IMR-90 (cell line): ENCODE measurements at regions not wholly inside any gene's neighbourhood (a gene's known extent, or its start where the extent isn't known, plus 50 kb on each side); places are given as distances from the start of the nearest gene placed in this dataset.

ENCODE experiments used
- ATAC-seq: fragments of 200-7000 bp; cut with Tn5 transposase; 2 replicates; pipeline ENCODE4 v1.9.1; 2020; ENCODE audit warnings: low read depth, mild to moderate bottlenecking, moderate library complexity
- BruUV-seq: library from RNA; stranded (reverse); fragments of 400-500 nt; replicated peaks from 2 replicates; lab custom pipeline; 2021; lab: Mats Ljungman, UMichigan
- CTCF ChIA-PET: fragments of 300-600 bp; formaldehyde crosslinking; extraction: SDS; loops from one replicate; lab custom pipeline; 2021; ENCODE audit warnings: antibody characterized with exemption; lab: Yijun Ruan, JAX
- POLR2A ChIA-PET: fragments of 300-600 bp; sonication (Branson Sonifier 250); formaldehyde crosslinking; loops from one replicate; lab custom pipeline; 2022; ENCODE audit warnings: antibody characterized with exemption; ENCODE audit not compliant: unreplicated experiment; lab: Charles Lee
- DNase-seq: peaks from one replicate; pipeline ENCODE4 v3.0.0; 2013
- H2AFZ ChIP-seq: replicated peaks from 2 replicates; pipeline ENCODE3; 2013; ENCODE audit warnings: low read length, mild to moderate bottlenecking; ENCODE audit not compliant: poor library complexity
- H2AK5ac ChIP-seq: 2 replicates; pipeline ENCODE4 v1.6.1; 2013; ENCODE audit warnings: low read depth, low read length, inconsistent platforms
- H2AK9ac ChIP-seq: replicated peaks from 2 replicates; pipeline ENCODE3; 2013; ENCODE audit warnings: mild to moderate bottlenecking, low read depth, low read length, moderate library complexity; ENCODE audit not compliant: poor library complexity
- H2BK120ac ChIP-seq: 2 replicates; pipeline ENCODE4 v1.6.1; 2013; ENCODE audit warnings: low read depth, low read length, inconsistent platforms
- H2BK15ac ChIP-seq: 3 replicates; pipeline ENCODE4 v1.6.1; 2013; ENCODE audit warnings: low read depth, low read length, inconsistent platforms
- H2BK20ac ChIP-seq: 2 replicates; pipeline ENCODE4 v1.6.1; 2013; ENCODE audit warnings: low read depth, mild to moderate bottlenecking, inconsistent platforms, low read length, moderate library complexity
- H2BK5ac ChIP-seq: 2 replicates; pipeline ENCODE4 v1.6.1; 2013; ENCODE audit warnings: mild to moderate bottlenecking, low read depth, low read length, inconsistent platforms; ENCODE audit not compliant: poor library complexity, severe bottlenecking
- H3K14ac ChIP-seq: replicated peaks from 2 replicates; pipeline ENCODE4 v1.6.1; 2013; ENCODE audit warnings: low read depth, low read length, inconsistent platforms
- H3K18ac ChIP-seq: 2 replicates; pipeline ENCODE4 v1.6.1; 2013; ENCODE audit warnings: low read depth, low read length, control low read depth
- H3K23ac ChIP-seq: 2 replicates; pipeline ENCODE4 v1.6.1; 2013; ENCODE audit warnings: low read depth, low read length, inconsistent platforms
- H3K27ac ChIP-seq: 2 replicates; pipeline ENCODE4 v1.5.1; 2013; ENCODE audit warnings: mild to moderate bottlenecking, control low read depth, low read length; ENCODE audit not compliant: insufficient read depth
- H3K27me3 ChIP-seq: 2 replicates; pipeline ENCODE4 v1.6.1; 2013; ENCODE audit warnings: low read length; ENCODE audit not compliant: control insufficient read depth, insufficient read depth
- H3K36me3 ChIP-seq: 2 replicates; pipeline ENCODE4 v1.6.1; 2013; ENCODE audit warnings: low read length, mixed read lengths; ENCODE audit not compliant: control insufficient read depth, insufficient read depth
- H3K4ac ChIP-seq: 2 replicates; pipeline ENCODE4 v1.6.1; 2013; ENCODE audit warnings: low read depth, low read length, inconsistent platforms
- H3K4me1 ChIP-seq: 2 replicates; pipeline ENCODE4 v1.6.1; 2013; ENCODE audit warnings: low read length, mixed read lengths; ENCODE audit not compliant: control insufficient read depth, insufficient read depth
- H3K4me2 ChIP-seq: 2 replicates; pipeline ENCODE4 v1.6.1; 2013; ENCODE audit warnings: low read depth, mild to moderate bottlenecking, control low read depth, low read length, moderate library complexity
- H3K4me3 ChIP-seq: 2 replicates; pipeline ENCODE4 v1.5.1; 2013; ENCODE audit warnings: low read depth, mild to moderate bottlenecking, control low read depth, low read length, moderate library complexity; ENCODE audit not compliant: insufficient read depth
- H3K56ac ChIP-seq: 2 replicates; pipeline ENCODE4 v1.6.1; 2013; ENCODE audit warnings: low read length, inconsistent platforms; ENCODE audit not compliant: insufficient read depth; ENCODE audit errors: extremely low read depth
- H3K79me1 ChIP-seq, 2 experiments: 2 replicates each; pipeline ENCODE4 v1.6.1; 2013; ENCODE audit warnings: low read length in 2 of 2, inconsistent platforms in 1 of 2, low read depth in 1 of 2
- H3K9ac ChIP-seq: 2 replicates; pipeline ENCODE4 v1.6.1; 2013; ENCODE audit warnings: low read depth, low read length, control low read depth
- H3K9me1 ChIP-seq: 2 replicates; pipeline ENCODE4 v1.6.1; 2013; ENCODE audit warnings: low read length, inconsistent platforms; ENCODE audit not compliant: insufficient read depth
- H3K9me3 ChIP-seq: 2 replicates; pipeline ENCODE4 v1.6.1; 2013; ENCODE audit warnings: low read length; ENCODE audit not compliant: control insufficient read depth, insufficient read depth
- H4K20me1 ChIP-seq: 2 replicates; pipeline ENCODE4 v1.6.1; 2013; ENCODE audit warnings: low read length, inconsistent platforms; ENCODE audit not compliant: insufficient read depth
- H4K5ac ChIP-seq: 2 replicates; pipeline ENCODE4 v1.6.1; 2013; ENCODE audit warnings: mild to moderate bottlenecking, low read depth, low read length, control low read depth
- H4K8ac ChIP-seq, 2 experiments: 2 replicates each; pipeline ENCODE4 v1.6.1; 2013; ENCODE audit warnings: low read depth in 2 of 2, low read length in 2 of 2, control low read depth in 1 of 2, inconsistent platforms in 1 of 2
- H4K91ac ChIP-seq: 2 replicates; pipeline ENCODE4 v1.6.1; 2013; ENCODE audit warnings: low read depth, low read length, inconsistent platforms; ENCODE audit not compliant: insufficient read depth
- CHD1 ChIP-seq: IDR thresholded peaks from 2 replicates; pipeline ENCODE4 v1.6.1; 2012; ENCODE audit warnings: low read depth, low read length, improper control_type of control experiment
- CTCF ChIP-seq: conservative IDR thresholded peaks from 2 replicates; pipeline ENCODE4 v1.5.1; 2012; ENCODE audit warnings: mild to moderate bottlenecking, low read depth, low read length, improper control_type of control experiment
- ELK1 ChIP-seq: fragments of 150-350 bp; IDR thresholded peaks from 2 replicates; pipeline ENCODE4 v1.6.1; 2016; ENCODE audit warnings: low read depth, mild to moderate bottlenecking, low read length, moderate library complexity, borderline replicate concordance
- FOS ChIP-seq: fragments of 150-350 bp; IDR thresholded peaks from 2 replicates; pipeline ENCODE4 v1.6.1; 2016; ENCODE audit warnings: low read depth, low read length
- MAFK ChIP-seq: IDR thresholded peaks from 2 replicates; pipeline ENCODE4 v1.6.1; 2012; ENCODE audit warnings: low read depth, low read length, improper control_type of control experiment
- MAZ ChIP-seq: IDR thresholded peaks from 2 replicates; pipeline ENCODE4 v1.6.1; 2012; ENCODE audit warnings: low read depth, mild to moderate bottlenecking, low read length, improper control_type of control experiment, moderate library complexity, borderline replicate concordance
- POLR2A ChIP-seq: IDR thresholded peaks from 2 replicates; pipeline ENCODE4 v1.6.1; 2012; ENCODE audit warnings: mild to moderate bottlenecking, low read depth, low read length
- RAD21 ChIP-seq: IDR thresholded peaks from 2 replicates; pipeline ENCODE4 v1.6.1; 2012; ENCODE audit warnings: low read length, improper control_type of control experiment
- RCOR1 ChIP-seq: IDR thresholded peaks from 2 replicates; pipeline ENCODE4 v1.6.1; 2012; ENCODE audit warnings: mild to moderate bottlenecking, low read length, improper control_type of control experiment; ENCODE audit not compliant: insufficient replicate concordance
- WGBS, 2 experiments: methylation state at CpG; one replicate each; pipeline versions ENCODE4 v1.1.5 to v1.1.7; 2013; ENCODE audit warnings: missing lambda C conversion rate in 2 of 2; ENCODE audit not compliant: insufficient read length in 1 of 2; ENCODE audit errors: extremely low coverage in 2 of 2; 5-methylcytosine and 5-hydroxymethylcytosine counted together
- dilution Hi-C: fragments of 300-500 bp; cut with HindIII; formaldehyde crosslinking; loops from one replicate; pipeline ENCODE4 v1.14.3; 2018; ENCODE audit warnings: low sequenced_read_pairs; ENCODE audit not compliant: unreplicated experiment
- in situ Hi-C: fragments of 300-500 bp; cut with MboI; formaldehyde crosslinking; loops from 3 replicates; pipeline ENCODE4 v1.14.3; 2019; ENCODE audit warnings: low sequenced_read_pairs, inconsistent platforms, mixed read lengths
- intact Hi-C: fragments of 100-400 bp; cut with micrococcal nuclease; formaldehyde crosslinking; loops from 2 replicates; pipeline ENCODE4 v1.10.0; 2022

DNA sequence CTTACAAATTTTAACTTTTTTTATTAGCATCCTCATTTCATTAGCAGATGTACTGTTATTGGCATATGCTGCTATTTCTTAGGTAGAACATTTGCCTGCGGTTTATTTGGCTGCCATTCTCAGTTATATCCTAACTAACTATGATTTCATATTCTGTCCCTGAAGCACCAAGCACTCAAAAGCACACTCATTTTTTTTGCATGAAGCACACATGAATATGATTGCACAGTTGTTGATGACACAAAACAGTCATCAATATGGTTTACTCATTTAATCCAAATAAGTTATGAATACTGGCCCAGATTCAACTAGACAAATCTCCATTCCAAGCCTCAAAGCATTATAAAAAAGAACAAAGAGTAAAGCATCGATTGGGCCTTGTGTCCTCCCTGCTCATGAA lies 129.4 kb upstream of the CNTNAP5 start:
- intact Hi-C loops = no loop called here
- no peak for TF ChIP-seq ELK1
- no peak for TF ChIP-seq CTCF
- no peak for TF ChIP-seq RAD21
- no peak for TF ChIP-seq CHD1
- no peak for TF ChIP-seq MAFK
- TF ChIP-seq MAZ = no peak
- no peak for TF ChIP-seq RCOR1
- TF ChIP-seq FOS = no peak
- TF ChIP-seq POLR2A = no peak
- no peak for DNase-seq

More for the DNA sequence above, 129.4 kb upstream of the CNTNAP5 start:
- no peak overlapping the region for H2BK120ac ChIP-seq
- ChIA-PET CTCF (no interaction called here), POLR2A (no interaction called here)
- H3K79me1 ChIP-seq = no peaks in the 10 kb centered on the region
- no CpG with 5 or more reads among the region's 2 CpGs for WGBS, 2 experiments
- H3K4me3 ChIP-seq = no peak overlapping the region
- no peaks in the 10 kb centered on the region for H3K4me1 ChIP-seq
- in situ Hi-C loops (no loop called here), dilution Hi-C loops (no loop called here)
- no peak overlapping the region for H2BK5ac ChIP-seq
- no peak overlapping the region for H3K23ac ChIP-seq
- no peak overlapping the region for H4K5ac ChIP-seq
- H2AK5ac ChIP-seq = no peak overlapping the region
- H4K20me1 ChIP-seq = no peaks in the 10 kb centered on the region
- no peak overlapping the region for H4K8ac ChIP-seq
- H3K9me3 ChIP-seq = peaks cover 12% of the 10 kb centered on the region
- H3K27ac ChIP-seq = no peak overlapping the region
- no peak overlapping the region for H3K4ac ChIP-seq
- H3K4me2 ChIP-seq = no peak overlapping the region
- no peak overlapping the region for H3K14ac ChIP-seq
- H2AFZ ChIP-seq = no peak overlapping the region
- H3K56ac ChIP-seq = no peak overlapping the region
- H3K18ac ChIP-seq = no peak overlapping the region
- ATAC-seq = no peak
- no peak overlapping the region for H3K9ac ChIP-seq
- H2BK20ac ChIP-seq = no peak overlapping the region
- no peak overlapping the region for H2BK15ac ChIP-seq
- no peak overlapping the region for H4K91ac ChIP-seq
- H3K9me1 ChIP-seq = no peaks in the 10 kb centered on the region
- no TSS peak for BruUV-seq
- H3K27me3 ChIP-seq = no peaks in the 10 kb centered on the region
- no peaks in the 10 kb centered on the region for H3K36me3 ChIP-seq
- H2AK9ac ChIP-seq = no peak overlapping the region
